Osteoblast (primary cell): ENCODE measurements at regions not wholly inside any gene's neighbourhood (a gene's known extent, or its start where the extent isn't known, plus 50 kb on each side); places are given as distances from the start of the nearest gene placed in this dataset.

Source experiments
- DNase-seq: peaks from one replicate; pipeline ENCODE4 v3.0.0; 2011; ENCODE audit warnings: low spot score, mixed read lengths; ENCODE audit not compliant: insufficient read length; ENCODE audit errors: missing footprints
- H2AFZ ChIP-seq: 2 replicates; pipeline ENCODE4 v1.6.0; 2011; ENCODE audit warnings: mild to moderate bottlenecking, low read length
- H3K27ac ChIP-seq: 2 replicates; pipeline ENCODE4 v1.5.1; 2011; ENCODE audit warnings: mild to moderate bottlenecking, low read depth, low read length, moderate library complexity
- H3K27me3 ChIP-seq: 2 replicates; pipeline ENCODE4 v1.6.0; 2012; ENCODE audit warnings: mild to moderate bottlenecking, control low read depth, inconsistent platforms, low read length, moderate library complexity; ENCODE audit not compliant: insufficient read depth
- H3K36me3 ChIP-seq: 2 replicates; pipeline ENCODE4 v1.5.1; 2011; ENCODE audit warnings: mild to moderate bottlenecking, low read length, control low read depth, moderate library complexity; ENCODE audit not compliant: insufficient read depth
- H3K4me1 ChIP-seq: 2 replicates; pipeline ENCODE4 v1.5.1; 2011; ENCODE audit warnings: mild to moderate bottlenecking, low read length, control low read depth, moderate library complexity; ENCODE audit not compliant: insufficient read depth
- H3K4me2 ChIP-seq: 2 replicates; pipeline ENCODE4 v1.6.0; 2011; ENCODE audit warnings: mild to moderate bottlenecking, low read length; ENCODE audit not compliant: insufficient read depth
- H3K4me3 ChIP-seq: fragments of 200-600 bp; sonication (generic); 3 replicates; pipeline ENCODE4 v1.5.1; 2012; ENCODE audit warnings: mild to moderate bottlenecking, low read length, inconsistent platforms; ENCODE audit not compliant: insufficient read depth
- H3K79me2 ChIP-seq: 2 replicates; pipeline ENCODE4 v1.6.0; 2012; ENCODE audit warnings: mild to moderate bottlenecking, low read length, control low read depth, inconsistent platforms; ENCODE audit not compliant: insufficient read depth
- H3K9me3 ChIP-seq: 2 replicates; pipeline ENCODE4 v1.5.1; 2011; ENCODE audit warnings: low read depth, low read length, control low read depth
- H4K20me1 ChIP-seq: 2 replicates; pipeline ENCODE4 v1.6.0; 2012; ENCODE audit warnings: mild to moderate bottlenecking, low read length, control low read depth; ENCODE audit not compliant: insufficient read depth
- TF ChIP-seq, protein P1 (sequence below): IDR thresholded peaks from 2 replicates; pipeline ENCODE4 v1.5.1; 2011; ENCODE audit warnings: mild to moderate bottlenecking, low read depth, low read length, moderate library complexity; ENCODE audit errors: extremely low read depth

DNA sequence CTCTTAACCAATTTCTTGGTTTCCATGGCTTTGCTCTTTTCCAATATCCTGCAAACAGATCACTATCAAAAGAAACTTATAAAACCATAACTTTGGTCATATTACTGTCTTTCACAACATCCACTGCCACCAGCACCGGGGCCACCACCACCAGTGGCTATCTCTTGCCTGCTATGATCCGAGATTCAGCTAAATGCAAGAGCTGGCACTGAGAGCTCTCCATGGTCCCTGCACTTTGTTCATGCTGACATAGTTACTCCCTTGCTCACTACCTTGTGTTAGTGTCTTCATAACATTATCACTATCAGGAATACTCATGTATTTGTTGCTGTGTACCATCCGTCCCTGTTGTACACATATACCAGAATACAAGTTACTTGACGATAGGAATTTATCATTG is 299.0 kb downstream of the ETS1 start:
- Histone ChIP-seq H3K9me3 (no peaks in the 10 kb centered on the region), H4K20me1 (no peaks in the 10 kb centered on the region), H3K4me2 (no peak overlapping the region), H3K27ac (no peak overlapping the region), H3K79me2 (no peaks in the 10 kb centered on the region), H3K27me3 (no peaks in the 10 kb centered on the region), H3K4me3 (no peak overlapping the region), H3K4me1 (peaks cover 6% of the 10 kb centered on the region), H3K36me3 (no peaks in the 10 kb centered on the region), H2AFZ (no peak overlapping the region)
- TF ChIP-seq, protein P1, sequence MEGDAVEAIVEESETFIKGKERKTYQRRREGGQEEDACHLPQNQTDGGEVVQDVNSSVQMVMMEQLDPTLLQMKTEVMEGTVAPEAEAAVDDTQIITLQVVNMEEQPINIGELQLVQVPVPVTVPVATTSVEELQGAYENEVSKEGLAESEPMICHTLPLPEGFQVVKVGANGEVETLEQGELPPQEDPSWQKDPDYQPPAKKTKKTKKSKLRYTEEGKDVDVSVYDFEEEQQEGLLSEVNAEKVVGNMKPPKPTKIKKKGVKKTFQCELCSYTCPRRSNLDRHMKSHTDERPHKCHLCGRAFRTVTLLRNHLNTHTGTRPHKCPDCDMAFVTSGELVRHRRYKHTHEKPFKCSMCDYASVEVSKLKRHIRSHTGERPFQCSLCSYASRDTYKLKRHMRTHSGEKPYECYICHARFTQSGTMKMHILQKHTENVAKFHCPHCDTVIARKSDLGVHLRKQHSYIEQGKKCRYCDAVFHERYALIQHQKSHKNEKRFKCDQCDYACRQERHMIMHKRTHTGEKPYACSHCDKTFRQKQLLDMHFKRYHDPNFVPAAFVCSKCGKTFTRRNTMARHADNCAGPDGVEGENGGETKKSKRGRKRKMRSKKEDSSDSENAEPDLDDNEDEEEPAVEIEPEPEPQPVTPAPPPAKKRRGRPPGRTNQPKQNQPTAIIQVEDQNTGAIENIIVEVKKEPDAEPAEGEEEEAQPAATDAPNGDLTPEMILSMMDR: no peak
- no peak for DNase-seq

DNA sequence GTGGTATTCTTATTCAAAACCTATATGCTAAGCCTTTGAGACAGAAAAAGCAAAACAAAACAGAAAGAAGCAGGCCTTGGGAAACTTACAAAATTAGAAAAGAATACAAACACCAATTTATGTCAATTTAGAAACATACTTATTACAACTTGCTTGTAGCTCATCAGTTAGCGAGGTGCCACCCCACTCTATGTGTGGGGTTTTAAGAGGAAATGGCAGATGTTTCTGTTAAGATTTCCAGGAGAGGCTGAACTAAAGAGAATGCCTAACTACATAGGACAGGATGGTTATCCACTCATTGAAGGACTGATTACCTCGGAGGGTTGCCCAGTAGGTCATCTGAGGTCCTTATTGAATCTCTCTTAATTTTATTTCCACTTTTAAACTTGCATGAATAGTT is 302.0 kb downstream of the ETS1 start:
- Histone ChIP-seq H4K20me1 (no peaks in the 10 kb centered on the region), H3K27me3 (no peaks in the 10 kb centered on the region), H3K79me2 (no peaks in the 10 kb centered on the region), H3K36me3 (no peaks in the 10 kb centered on the region), H3K9me3 (no peaks in the 10 kb centered on the region), H3K27ac (no peak overlapping the region), H3K4me3 (no peak overlapping the region), H3K4me2 (no peak overlapping the region), H2AFZ (no peak overlapping the region), H3K4me1 (peaks cover 1% of the 10 kb centered on the region)
- TF ChIP-seq, protein P1: no peak
- DNase-seq: no peak

DNA sequence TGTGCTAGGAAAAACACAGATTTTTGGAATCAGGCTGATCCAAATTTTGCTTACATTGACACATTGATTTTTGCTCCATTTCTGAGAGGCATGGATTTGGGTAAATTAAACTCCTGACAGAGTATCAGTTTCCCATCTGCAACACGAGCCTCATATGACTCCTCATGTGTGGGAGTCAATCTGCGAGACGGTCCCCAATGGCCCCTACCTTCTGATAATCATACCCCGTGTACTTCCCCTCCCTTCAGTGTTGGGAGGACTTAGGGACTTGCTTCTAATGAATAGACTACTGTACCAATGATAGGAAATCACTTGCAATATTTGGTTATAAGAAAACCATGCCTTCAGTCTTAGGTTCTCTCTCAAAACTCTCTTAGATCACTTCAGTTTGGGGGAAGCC is 302.7 kb downstream of the ETS1 start:
- Histone ChIP-seq H3K27me3 (no peaks in the 10 kb centered on the region), H3K79me2 (no peaks in the 10 kb centered on the region), H3K4me3 (no peak overlapping the region), H3K9me3 (no peaks in the 10 kb centered on the region), H4K20me1 (no peaks in the 10 kb centered on the region), H3K4me2 (no peak overlapping the region), H3K4me1 (peaks cover 5% of the 10 kb centered on the region), H2AFZ (no peak overlapping the region), H3K27ac (no peak overlapping the region), H3K36me3 (no peaks in the 10 kb centered on the region)
- no peak for DNase-seq
- TF ChIP-seq, protein P1: no peak

DNA sequence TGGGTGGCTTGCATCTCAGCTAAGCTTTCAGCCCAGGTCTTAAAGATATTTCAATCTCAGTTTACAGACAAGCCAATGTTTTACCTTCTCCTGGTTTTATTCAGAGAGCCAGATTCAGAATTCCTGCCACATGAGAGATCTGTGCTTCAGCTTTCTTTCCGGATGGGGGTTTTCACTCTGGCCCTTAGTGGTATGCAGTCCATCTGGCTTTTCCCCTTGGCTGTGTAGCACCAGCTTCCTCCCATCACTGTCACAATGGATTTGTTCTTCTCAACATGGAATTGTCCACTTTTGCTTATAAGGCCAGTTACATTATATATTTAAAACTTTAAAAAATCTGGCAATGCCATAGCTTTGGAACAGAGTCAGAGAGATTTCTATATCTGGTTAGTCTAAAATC is 303.9 kb downstream of the ETS1 start:
- Histone ChIP-seq H3K36me3 (no peaks in the 10 kb centered on the region), H2AFZ (no peak overlapping the region), H3K4me2 (no peak overlapping the region), H3K4me3 (no peak overlapping the region), H4K20me1 (no peaks in the 10 kb centered on the region), H3K79me2 (no peaks in the 10 kb centered on the region), H3K9me3 (no peaks in the 10 kb centered on the region), H3K27ac (no peak overlapping the region), H3K4me1 (peaks cover 6% of the 10 kb centered on the region), H3K27me3 (no peaks in the 10 kb centered on the region)
- DNase-seq: no peak
- TF ChIP-seq, protein P1: no peak
